ENCODE measurements at regions not wholly inside any gene's neighbourhood (a gene's known extent, or its start where the extent isn't known, plus 50 kb on each side); places are given as distances from the start of the nearest gene placed in this dataset.

DNA sequence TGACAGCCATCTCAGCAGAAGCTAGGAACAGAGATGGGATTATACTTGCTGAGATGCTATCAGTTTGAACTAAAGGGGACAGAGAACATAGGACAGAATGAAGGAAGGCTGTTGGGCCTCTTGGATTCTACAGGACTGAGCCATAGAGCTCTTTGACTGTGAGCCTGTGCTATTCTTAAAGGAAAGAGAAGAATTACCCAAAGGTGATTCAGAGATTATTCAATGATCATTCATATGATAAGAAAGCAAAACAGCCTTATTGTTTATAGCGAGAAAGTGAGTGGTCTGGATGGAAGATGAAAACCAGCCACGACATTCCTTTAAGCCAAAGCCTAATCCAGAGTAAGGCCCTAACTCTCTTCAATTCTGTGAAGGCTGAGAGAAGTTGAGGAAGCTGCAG, 69.7 kb upstream of the NEUROD6 start:
- TF ChIP-seq, protein P1, sequence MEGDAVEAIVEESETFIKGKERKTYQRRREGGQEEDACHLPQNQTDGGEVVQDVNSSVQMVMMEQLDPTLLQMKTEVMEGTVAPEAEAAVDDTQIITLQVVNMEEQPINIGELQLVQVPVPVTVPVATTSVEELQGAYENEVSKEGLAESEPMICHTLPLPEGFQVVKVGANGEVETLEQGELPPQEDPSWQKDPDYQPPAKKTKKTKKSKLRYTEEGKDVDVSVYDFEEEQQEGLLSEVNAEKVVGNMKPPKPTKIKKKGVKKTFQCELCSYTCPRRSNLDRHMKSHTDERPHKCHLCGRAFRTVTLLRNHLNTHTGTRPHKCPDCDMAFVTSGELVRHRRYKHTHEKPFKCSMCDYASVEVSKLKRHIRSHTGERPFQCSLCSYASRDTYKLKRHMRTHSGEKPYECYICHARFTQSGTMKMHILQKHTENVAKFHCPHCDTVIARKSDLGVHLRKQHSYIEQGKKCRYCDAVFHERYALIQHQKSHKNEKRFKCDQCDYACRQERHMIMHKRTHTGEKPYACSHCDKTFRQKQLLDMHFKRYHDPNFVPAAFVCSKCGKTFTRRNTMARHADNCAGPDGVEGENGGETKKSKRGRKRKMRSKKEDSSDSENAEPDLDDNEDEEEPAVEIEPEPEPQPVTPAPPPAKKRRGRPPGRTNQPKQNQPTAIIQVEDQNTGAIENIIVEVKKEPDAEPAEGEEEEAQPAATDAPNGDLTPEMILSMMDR (IDR thresholded peaks at IDR 0.05): no peak
- TF ChIP-seq POLR2A (IDR thresholded peaks at IDR 0.05): no peak

Measured in right lobe of liver (tissue), 4 donors.